CD4-positive, alpha-beta T cell treated with Interleukin-17A for 4 hours (primary cell): ENCODE measurements at regions not wholly inside any gene's neighbourhood (a gene's known extent, or its start where the extent isn't known, plus 50 kb on each side); places are given as distances from the start of the nearest gene placed in this dataset.

Source experiments
- DNase-seq: peaks from one replicate; pipeline ENCODE4 v3.0.0-alpha.2; 2020; ENCODE audit warnings: mixed read lengths

DNA sequence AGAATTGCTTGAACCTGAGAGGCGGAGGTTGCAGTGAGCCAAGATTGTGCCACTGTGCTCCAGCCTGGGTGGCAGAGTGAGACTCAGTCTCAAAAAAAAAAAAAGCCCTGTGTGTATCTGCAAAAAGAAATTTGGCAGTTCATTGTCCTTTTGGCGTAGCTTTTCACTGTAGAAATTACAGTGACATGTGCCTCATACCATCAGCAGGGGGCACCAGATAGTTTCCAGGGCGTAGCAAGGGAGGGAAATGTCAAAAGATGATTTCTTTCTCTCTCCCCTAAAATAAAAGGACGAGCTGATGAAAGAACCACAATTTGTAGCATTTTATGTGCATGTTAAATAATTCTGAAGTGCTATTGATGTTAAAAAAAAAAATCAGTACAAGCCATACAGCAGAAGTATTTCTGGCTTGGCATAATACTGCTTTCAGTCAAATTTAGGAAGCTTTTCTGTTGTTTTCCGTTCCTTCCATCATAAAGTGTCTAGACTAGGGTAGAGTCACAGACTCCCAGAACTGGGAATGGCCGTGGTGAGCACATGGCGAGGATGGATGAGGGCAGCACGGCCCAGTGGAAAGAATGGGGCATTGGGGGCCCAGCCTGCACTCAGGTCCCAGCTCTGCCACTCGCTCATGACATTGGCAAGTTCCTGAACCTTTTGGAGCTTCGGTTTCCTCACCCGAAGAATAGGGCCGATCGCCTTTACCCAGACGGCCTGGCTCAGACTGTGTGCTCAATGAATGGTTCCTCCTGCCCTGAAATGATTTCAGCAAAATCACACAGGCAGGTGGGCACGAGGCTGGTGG, 59.8 kb upstream of the RPH3AL start:
- peak; percentile 79 for DNase-seq

DNA sequence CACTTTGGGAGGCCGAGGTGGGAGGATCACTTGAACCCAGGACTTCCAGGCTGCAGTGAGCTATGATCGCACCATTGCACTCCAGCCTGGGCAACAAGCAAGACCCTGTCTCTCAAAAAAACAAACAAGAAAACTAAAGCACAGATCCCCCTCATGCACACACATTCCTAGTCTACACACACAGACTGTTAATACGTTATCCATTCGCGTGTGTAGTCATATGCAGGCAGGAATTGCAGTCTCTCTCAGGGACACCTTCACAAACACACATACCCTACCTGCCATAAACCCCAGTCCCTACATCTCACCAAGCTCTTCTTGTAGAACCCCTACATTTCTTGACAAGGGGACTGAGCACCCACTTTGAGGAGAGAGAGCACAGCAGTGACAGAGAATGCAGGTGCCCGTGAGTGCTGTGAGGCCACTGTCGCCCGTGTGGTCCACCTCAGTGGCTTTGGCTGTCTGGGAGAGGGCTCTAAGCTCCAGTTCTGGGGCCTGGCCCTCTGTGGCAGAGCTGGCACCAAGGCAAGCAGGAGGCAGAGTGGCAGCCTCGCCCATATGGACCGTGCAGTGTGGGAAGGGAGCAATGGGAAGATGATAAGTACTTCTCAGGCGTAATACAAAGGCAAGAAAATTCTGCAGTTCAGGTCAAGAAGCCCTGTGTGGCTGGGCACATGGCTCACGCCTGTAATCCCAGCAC, 59.0 kb upstream of the RPH3AL start:
- no peak for DNase-seq

DNA sequence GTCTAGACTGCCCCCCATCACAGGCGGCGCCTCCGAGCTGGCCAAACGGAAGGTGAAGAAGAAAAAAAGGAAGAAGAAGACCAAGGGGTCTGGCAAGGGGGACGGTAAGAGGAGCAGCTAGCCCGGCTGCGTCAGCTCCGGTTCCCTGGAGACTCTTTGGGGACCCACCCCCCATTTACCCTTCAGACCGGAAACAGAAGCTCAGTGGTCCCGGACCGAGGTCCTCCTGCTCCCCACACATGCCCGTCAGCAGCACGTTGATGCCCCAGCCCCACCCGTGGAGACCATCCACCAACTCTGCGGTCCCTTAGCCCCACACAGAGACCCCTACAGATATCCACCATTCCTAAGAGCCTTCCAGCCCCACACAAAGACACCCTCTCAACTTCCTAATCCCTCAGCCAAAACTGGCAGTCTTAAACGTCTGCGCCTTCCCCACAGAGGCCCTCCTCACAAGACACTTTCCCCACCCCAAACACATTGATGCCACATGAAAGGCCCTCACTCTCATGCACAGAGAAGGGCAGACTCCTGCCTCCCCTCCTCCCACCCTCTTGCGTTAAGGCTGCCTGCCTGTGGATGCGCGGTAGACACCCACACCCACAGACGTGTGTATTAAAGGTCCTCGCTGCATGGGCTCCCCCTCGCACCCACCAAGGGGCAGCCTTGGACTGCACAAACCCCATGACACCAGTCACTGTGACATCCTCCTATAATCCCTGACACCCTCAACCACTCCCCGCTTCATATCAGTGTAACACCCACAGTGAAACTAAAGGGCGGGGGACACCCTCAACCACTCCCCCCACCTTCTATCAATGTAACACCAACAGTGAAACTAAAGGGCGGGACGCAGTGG, 58.2 kb upstream of the RPH3AL start:
- peak; percentile 75 for DNase-seq

DNA sequence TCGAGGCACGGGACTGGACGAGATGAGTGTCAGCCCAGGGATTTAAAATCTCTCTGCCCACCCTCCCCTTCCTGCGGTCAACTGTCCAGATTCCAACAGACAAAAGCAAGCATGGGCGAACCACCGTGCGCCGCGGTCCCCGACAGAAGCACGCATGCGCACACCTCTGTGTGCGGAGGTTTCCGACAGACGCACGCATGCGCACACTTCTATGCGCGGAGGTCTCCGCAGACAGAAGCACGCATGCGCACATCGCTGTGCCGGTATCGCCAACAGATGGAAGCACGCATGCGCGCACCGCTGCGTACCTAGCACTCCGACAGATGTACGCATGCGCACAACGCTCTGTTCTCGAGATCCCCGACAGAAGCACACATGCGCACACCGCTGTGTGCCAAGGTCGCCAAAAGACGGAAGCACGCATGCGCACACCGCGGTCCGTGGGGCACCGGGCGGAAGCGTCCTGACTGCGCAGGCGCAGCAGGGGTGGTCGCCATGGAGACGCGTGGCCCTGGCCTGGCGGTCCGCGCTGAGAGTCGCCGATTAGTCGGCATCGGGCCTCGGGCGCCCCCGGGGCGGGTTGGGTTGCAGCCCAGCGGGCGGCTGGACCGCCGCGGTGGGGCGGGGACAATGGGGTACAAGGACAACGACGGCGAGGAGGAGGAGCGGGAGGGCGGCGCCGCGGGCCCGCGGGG, 57.4 kb upstream of the RPH3AL start:
- peak; percentile 100 for DNase-seq

DNA sequence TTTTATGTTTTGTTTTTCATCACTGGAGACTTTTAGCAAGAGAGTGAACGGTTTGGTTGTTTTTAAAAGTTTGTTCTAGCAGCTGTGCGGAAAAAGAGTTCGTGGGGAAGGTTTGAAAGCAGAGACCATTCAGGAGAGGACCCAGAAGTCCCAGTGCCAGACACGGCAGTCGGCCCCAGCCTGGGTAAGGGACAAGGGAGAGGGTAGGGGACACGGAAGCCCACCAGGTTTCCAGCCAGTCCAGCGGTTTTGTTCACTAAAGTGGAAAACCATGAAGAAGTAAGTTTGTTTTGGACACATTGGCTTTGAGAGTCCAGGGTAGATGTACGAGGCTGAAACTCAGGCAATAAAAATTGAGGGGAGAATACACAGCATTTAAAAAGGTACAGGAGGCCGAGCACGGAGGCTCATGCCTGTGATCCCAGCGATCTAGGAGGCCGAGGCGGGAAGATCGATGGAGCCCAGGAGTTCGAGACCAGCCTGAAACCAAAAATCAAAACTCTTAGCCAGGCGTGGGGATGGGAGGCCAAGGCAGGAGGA, 56.8 kb upstream of the RPH3AL start:
- DNase-seq, result no peak

DNA sequence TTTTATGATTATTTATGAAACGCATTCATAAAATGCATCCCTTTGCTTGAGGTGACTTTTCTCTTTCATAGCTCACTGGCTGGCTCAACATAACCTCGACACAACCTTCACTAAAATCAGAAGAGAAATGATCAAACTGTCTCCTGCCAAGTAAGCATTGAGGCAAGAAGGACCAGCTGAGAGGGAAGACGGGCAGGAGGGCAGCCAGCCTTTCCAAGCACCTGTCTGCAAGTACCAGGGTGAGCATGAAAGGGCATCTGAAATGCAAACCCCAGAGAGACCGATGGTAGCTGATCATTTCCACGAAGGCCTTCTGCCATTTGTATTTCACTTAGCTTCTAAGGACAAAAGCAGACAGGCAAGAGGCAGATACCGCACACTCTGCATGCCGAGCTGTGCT, 52.1 kb upstream of the RPH3AL start:
- no peak for DNase-seq
